Mucosa of rectum (tissue), 2 donors: ENCODE measurements at regions not wholly inside any gene's neighbourhood (a gene's known extent, or its start where the extent isn't known, plus 50 kb on each side); places are given as distances from the start of the nearest gene placed in this dataset.
A peak's percentile ranks its signal among the peaks of the same experiment; 100 is the strongest.

Experiments
- H3K27ac ChIP-seq, 2 donors: one replicate each; pipeline ENCODE4 v1.7.0; 2013; ENCODE audit warnings: inconsistent platforms in 2 of 2, low read depth in 2 of 2, low read length in 2 of 2
- H3K27me3 ChIP-seq, 2 donors: one replicate each; pipeline ENCODE4 v1.7.0; 2013; ENCODE audit warnings: low read length in 2 of 2; ENCODE audit not compliant: control insufficient read depth in 2 of 2, insufficient read depth in 2 of 2
- H3K36me3 ChIP-seq, 2 donors: one replicate each; pipeline ENCODE4 v1.7.0; 2013; ENCODE audit warnings: low read length in 2 of 2; ENCODE audit not compliant: control insufficient read depth in 2 of 2, insufficient read depth in 2 of 2
- H3K4me1 ChIP-seq, 2 donors: one replicate each; pipeline ENCODE4 v1.7.0; 2013; ENCODE audit warnings: low read length in 2 of 2, mild to moderate bottlenecking in 1 of 2; ENCODE audit not compliant: control insufficient read depth in 2 of 2, insufficient read depth in 2 of 2
- H3K4me3 ChIP-seq, 2 donors: one replicate each; pipeline ENCODE4 v1.7.0; 2013; ENCODE audit warnings: low read length in 2 of 2
- H3K9ac ChIP-seq, 2 donors: one replicate each; pipeline ENCODE4 v1.7.0; 2013; ENCODE audit warnings: low read length in 2 of 2, low read depth in 1 of 2, mild to moderate bottlenecking in 1 of 2
- H3K9me3 ChIP-seq, 2 donors: one replicate each; pipeline ENCODE4 v1.7.0; 2013; ENCODE audit warnings: low read length in 2 of 2; ENCODE audit not compliant: control insufficient read depth in 2 of 2
- donor health status: healthy.
- donor health status: Normal muscosa, but diverticular disease.

GRCh38 chr12:93158065-93158843 lies 219.5 kb upstream of the NUDT4 start:
- H3K9ac ChIP-seq = no peak overlapping the region
- no peak overlapping the region for H3K27ac ChIP-seq
- peaks cover 13 to 23% of the 10 kb centered on the region in 2 donors for H3K4me1 ChIP-seq
- H3K27me3 ChIP-seq = no peaks in the 10 kb centered on the region
- no peaks in the 10 kb centered on the region for H3K36me3 ChIP-seq
- H3K9me3 ChIP-seq = no peaks in the 10 kb centered on the region
- no peak overlapping the region for H3K4me3 ChIP-seq

GRCh38 chr12:93163260-93164036 lies 214.3 kb upstream of the NUDT4 start:
- H3K4me1 ChIP-seq = peaks cover 23 to 41% of the 10 kb centered on the region in 2 donors
- H3K9ac ChIP-seq = no peak overlapping the region
- H3K36me3 ChIP-seq = no peaks in the 10 kb centered on the region
- H3K27ac ChIP-seq = peak overlapping the region; percentile 63 to 73
- no peak overlapping the region for H3K4me3 ChIP-seq
- no peaks in the 10 kb centered on the region for H3K27me3 ChIP-seq
- H3K9me3 ChIP-seq = no peaks in the 10 kb centered on the region

- no peak overlapping the region for H3K4me3 ChIP-seq
- H3K9ac ChIP-seq = no peak overlapping the region
- H3K9me3 ChIP-seq = no peaks in the 10 kb centered on the region
- H3K27me3 ChIP-seq = no peaks in the 10 kb centered on the region
- H3K36me3 ChIP-seq = no peaks in the 10 kb centered on the region
- peaks cover 23 to 41% of the 10 kb centered on the region in 2 donors for H3K4me1 ChIP-seq
- peak overlapping the region; percentile 63 to 73 for H3K27ac ChIP-seq
Measured at GRCh38 chr12:93164103-93164880, 213.4 kb upstream of the NUDT4 start.

- Histone ChIP-seq H3K9me3 (no peaks in the 10 kb centered on the region), H3K27ac (peak overlapping the region; percentile 63 to 73), H3K36me3 (no peaks in the 10 kb centered on the region), H3K4me1 (peaks cover 23 to 41% of the 10 kb centered on the region in 2 donors), H3K4me3 (no peak overlapping the region), H3K27me3 (no peaks in the 10 kb centered on the region), H3K9ac (peak overlapping the region in 1 of 2 donors; percentile 27)
Measured at GRCh38 chr12:93165384-93165932, 212.3 kb upstream of the NUDT4 start.

GRCh38 chr12:93166541-93167307 lies 211.0 kb upstream of the NUDT4 start:
- H3K9ac ChIP-seq = peak overlapping the region in 1 of 2 donors; percentile 68
- H3K4me1 ChIP-seq = peaks cover 23 to 41% of the 10 kb centered on the region in 2 donors
- H3K4me3 ChIP-seq = peak overlapping the region; percentile 33 to 59
- H3K27me3 ChIP-seq = no peaks in the 10 kb centered on the region
- H3K9me3 ChIP-seq = no peaks in the 10 kb centered on the region
- H3K27ac ChIP-seq = peak overlapping the region; percentile 84
- no peaks in the 10 kb centered on the region for H3K36me3 ChIP-seq

GRCh38 chr12:93167331-93167730 lies 210.4 kb upstream of the NUDT4 start:
- peak overlapping the region; percentile 66 to 68 for H3K9ac ChIP-seq
- peaks cover 23 to 41% of the 10 kb centered on the region in 2 donors for H3K4me1 ChIP-seq
- no peaks in the 10 kb centered on the region for H3K36me3 ChIP-seq
- no peaks in the 10 kb centered on the region for H3K27me3 ChIP-seq
- H3K9me3 ChIP-seq = no peaks in the 10 kb centered on the region
- H3K27ac ChIP-seq = peak overlapping the region; percentile 84
- H3K4me3 ChIP-seq = peak overlapping the region; percentile 64 to 77

GRCh38 chr12:93167841-93168492 lies 209.8 kb upstream of the NUDT4 start:
- peak overlapping the region; percentile 66 to 68 for H3K9ac ChIP-seq
- H3K4me3 ChIP-seq = peak overlapping the region; percentile 64 to 77
- H3K4me1 ChIP-seq = peaks cover 23 to 41% of the 10 kb centered on the region in 2 donors
- H3K36me3 ChIP-seq = no peaks in the 10 kb centered on the region
- peak overlapping the region; percentile 84 for H3K27ac ChIP-seq
- H3K27me3 ChIP-seq = no peaks in the 10 kb centered on the region
- no peaks in the 10 kb centered on the region for H3K9me3 ChIP-seq

GRCh38 chr12:93168751-93169150 lies 209.0 kb upstream of the NUDT4 start:
- no peaks in the 10 kb centered on the region for H3K9me3 ChIP-seq
- peaks cover 17 to 38% of the 10 kb centered on the region in 2 donors for H3K4me1 ChIP-seq
- H3K27me3 ChIP-seq = no peaks in the 10 kb centered on the region
- no peak overlapping the region for H3K27ac ChIP-seq
- H3K36me3 ChIP-seq = no peaks in the 10 kb centered on the region
- no peak overlapping the region for H3K9ac ChIP-seq
- H3K4me3 ChIP-seq = peak overlapping the region in 1 of 2 donors; percentile 77

- Histone ChIP-seq H3K36me3 (no peaks in the 10 kb centered on the region), H3K4me1 (peaks cover 15 to 43% of the 10 kb centered on the region in 2 donors), H3K4me3 (no peak overlapping the region), H3K9ac (no peak overlapping the region), H3K27ac (no peak overlapping the region), H3K9me3 (no peaks in the 10 kb centered on the region), H3K27me3 (no peaks in the 10 kb centered on the region)
Measured at GRCh38 chr12:93169536-93169935, 208.2 kb upstream of the NUDT4 start.
